ENCODE measurements at regions not wholly inside any gene's neighbourhood (a gene's known extent, or its start where the extent isn't known, plus 50 kb on each side); places are given as distances from the start of the nearest gene placed in this dataset.

GRCh38 chr4:3845094-3845743, 79.0 kb downstream of the ADRA2C start:
- no peaks in the 10 kb centered on the region for H3K9me3 ChIP-seq
- no peak for DNase-seq
- no peaks in the 10 kb centered on the region for H3K27me3 ChIP-seq (ENCODE audit: insufficient read depth)
- H3K36me3 ChIP-seq (replicated peaks in 1 of 2; ENCODE audit: control insufficient read depth in 1 of 2, insufficient read depth in 2 of 2, low read length in 1 of 2), result no peaks in the 10 kb centered on the region
- 4% methylated on average over 8 of the region's 8 CpGs for WGBS (ENCODE audit: low lambda C conversion rate)
- no peak overlapping the region for H3K4me2 ChIP-seq
- CTCF ChIA-PET, result interaction anchor here (1.3 kb wide), 2 partner anchors 11 to 75 kb away, joined by 3 to 4 read pairs; no protein-coding TSS in a partner anchor
- no peaks in the 10 kb centered on the region for H3K9me2 ChIP-seq
- H3K27ac ChIP-seq (ENCODE audit: low read depth in 2 of 2, low read length in 1 of 2), result no peak overlapping the region
- H3K9ac ChIP-seq, result no peak overlapping the region
- TF ChIP-seq FOXM1 (IDR thresholded peaks at IDR 0.05; ENCODE audit: low read depth) (no peak), ZBTB33 (IDR thresholded peaks at IDR 0.05; ENCODE audit: borderline replicate concordance, low read depth) (no peak), GATA2 (CRISPR knock-in tag; IDR thresholded peaks at IDR 0.05) (no peak), PBX3 (IDR thresholded peaks at IDR 0.05) (no peak), GABPA (IDR thresholded peaks at IDR 0.05; ENCODE audit: low read depth) (no peak), SMC3 (IDR thresholded peaks at IDR 0.05; ENCODE audit: low read depth, low read length) (no peak), NFIC (IDR thresholded peaks at IDR 0.05; ENCODE audit: borderline replicate concordance) (no peak), RCOR1 (IDR thresholded peaks at IDR 0.05; ENCODE audit: low read length) (no peak), YY1 (IDR thresholded peaks at IDR 0.05; ENCODE audit: low read depth) (no peak), IRF3 (IDR thresholded peaks at IDR 0.05; ENCODE audit: low read depth, low read length) (no peak), JUND (IDR thresholded peaks at IDR 0.05) (no peak), EP300 (IDR thresholded peaks at IDR 0.05; ENCODE audit: borderline replicate concordance in 1 of 2, low read depth in 1 of 2, low read length in 1 of 2) (no peak), SIN3A (IDR thresholded peaks at IDR 0.05; ENCODE audit: borderline replicate concordance, low read depth, low read length) (no peak), CHD2 (IDR thresholded peaks at IDR 0.05; ENCODE audit: low read length, partially characterized antibody) (no peak), TCF12 (IDR thresholded peaks at IDR 0.05) (no peak), FOSL2 (IDR thresholded peaks at IDR 0.05; ENCODE audit: borderline replicate concordance, low read depth) (no peak), RAD21 (IDR thresholded peaks at IDR 0.05; ENCODE audit: low read length) (no peak), TAF1 (IDR thresholded peaks at IDR 0.05; ENCODE audit: borderline replicate concordance, low read depth, low read length) (no peak)
- H3K4me1 ChIP-seq (ENCODE audit: control insufficient read depth in 1 of 2, insufficient read depth in 2 of 2, low read depth in 1 of 2, low read length in 1 of 2), result no peaks in the 10 kb centered on the region
- H3K79me2 ChIP-seq (ENCODE audit: insufficient read depth), result no peaks in the 10 kb centered on the region
- no peaks in the 10 kb centered on the region for H3F3A ChIP-seq (replicated peaks; ENCODE audit: insufficient read depth)
- POLR2A ChIA-PET, result no interaction called here
- no peaks in the 10 kb centered on the region for H4K20me1 ChIP-seq (ENCODE audit: insufficient read depth)
- H3K4me3 ChIP-seq (ENCODE audit: low read depth in 2 of 2, low read length in 1 of 2), result no peak overlapping the region
- H2AFZ ChIP-seq (ENCODE audit: low read depth), result no peak overlapping the region
